Psoas muscle (tissue), 7 donors: ENCODE measurements at regions not wholly inside any gene's neighbourhood (a gene's known extent, or its start where the extent isn't known, plus 50 kb on each side); places are given as distances from the start of the nearest gene placed in this dataset.
"Not testable (repeated sequence)": the region's sequence is repeated elsewhere in the genome, so short reads cannot be mapped to it uniquely, and the experiment has no call there.

Source experiments
- ATAC-seq, 4 donors: fragments of 200-7000 bp; cut with Tn5 transposase; one replicate each; pipeline ENCODE4 v1.9.1; 2020; ENCODE audit warnings: moderate library complexity in 3 of 4, mild to moderate bottlenecking in 2 of 4
- DNase-seq, 2 donors: peaks; one replicate each; pipeline ENCODE4 v3.0.0-alpha.2; 2020
- H3K27ac ChIP-seq: fragments of 200-600 bp; one replicate; pipeline ENCODE4 v1.8.0; 2022
- H3K27me3 ChIP-seq, 3 donors: fragments of 200-600 bp in 1 of 3; one replicate each; pipeline versions ENCODE4 v1.6.1 to v1.8.0; 2013 to 2022; ENCODE audit warnings: low read length in 2 of 3, mild to moderate bottlenecking in 2 of 3, moderate library complexity in 1 of 3; ENCODE audit not compliant: insufficient read depth in 3 of 3
- H3K36me3 ChIP-seq, 2 donors: fragments of 200-600 bp in 1 of 2; one replicate each; pipeline versions ENCODE4 v1.6.1 to v1.8.0; 2013 to 2022; ENCODE audit warnings: low read depth in 1 of 2, mild to moderate bottlenecking in 1 of 2, moderate library complexity in 1 of 2; ENCODE audit not compliant: insufficient read depth in 1 of 2
- H3K4me1 ChIP-seq: fragments of 200-600 bp; one replicate; pipeline ENCODE4 v1.8.0; 2022
- H3K4me3 ChIP-seq: fragments of 200-600 bp; one replicate; pipeline ENCODE4 v1.8.0; 2022; ENCODE audit warnings: mild to moderate bottlenecking
- H3K9me3 ChIP-seq: fragments of 200-600 bp; one replicate; pipeline ENCODE4 v1.8.0; 2022
- CTCF ChIP-seq: fragments of 200-600 bp; IDR thresholded peaks from one replicate; pipeline ENCODE4 v1.8.0; 2022; ENCODE audit warnings: antibody characterized with exemption
- WGBS, 3 donors: extraction: QIAGEN DNeasy Blood & Tissue Kit; methylation state at CpG; one replicate each; pipeline versions ENCODE4 v1.1.6 to v1.1.7; 2013; 5-methylcytosine and 5-hydroxymethylcytosine counted together
- intact Hi-C, 2 donors: fragments of 100-400 bp; cut with DNase I; formaldehyde crosslinking; loops; one replicate each; pipeline versions ENCODE4 v1.11.0 to v1.14.2; 2022
- donor health status: healthy with polysubstance abuse.
- donor health status: DM: no; HTN: no; CAD: no; lungs with moderate emphysema.
- donor health status: Bipolar disorder and iron deficiency.
- donor health status: healthy.
- donor health status: DM: yes; HTN: yes; CAD: no.
- donor health status: DM: no; HTN: no; CAD: no.
- donor health status: DM: yes; HTN: yes; CAD: no.

DNA sequence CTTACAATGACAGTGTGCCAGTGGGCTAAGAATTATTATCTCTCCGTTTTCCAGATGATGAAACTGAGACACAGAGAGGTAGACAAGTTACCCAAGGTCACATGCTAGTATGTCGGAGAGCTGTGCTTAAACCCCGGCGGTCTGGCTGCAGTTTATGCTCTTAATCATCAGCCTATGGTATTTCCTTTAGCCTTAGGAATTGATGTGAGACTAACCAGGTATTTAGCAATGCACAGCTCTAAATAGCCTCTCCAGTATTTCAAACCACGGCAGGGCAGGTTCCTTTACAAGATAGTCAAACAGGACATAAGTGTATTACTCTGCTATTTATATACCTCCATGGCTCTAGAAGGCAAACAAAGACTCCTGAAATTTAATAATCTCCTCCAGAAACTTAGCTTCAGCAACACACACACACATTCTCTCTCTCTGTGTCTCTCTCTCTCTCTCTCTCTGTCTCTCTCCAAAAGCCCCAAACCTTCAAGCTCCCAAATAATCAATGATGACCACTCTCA lies 142.0 kb upstream of the ZNF217 start:
- intact Hi-C loops = loop anchor here in 1 of 2 donors (5.0 kb wide), 1 partner anchor 92 kb away; no protein-coding TSS in a partner anchor
- WGBS, 3 donors = 30 to 40% (median 33%) methylated on average over 5 of the region's 5 CpGs
- no peaks in the 10 kb centered on the region for H3K36me3 ChIP-seq
- peaks cover 12% of the 10 kb centered on the region for H3K4me1 ChIP-seq
- peaks cover 0 to 3% (median 0%) of the 10 kb centered on the region in 3 donors for H3K27me3 ChIP-seq
- no peak for DNase-seq
- H3K9me3 ChIP-seq = no peaks in the 10 kb centered on the region
- no peak overlapping the region for H3K27ac ChIP-seq
- H3K4me3 ChIP-seq = no peak overlapping the region
- no peak for TF ChIP-seq CTCF
- ATAC-seq = peak in 3 of 4 donors; percentile 31 to 71 (median 52)

GRCh38 chr20:53734006-53734688 lies 140.5 kb upstream of the ZNF217 start:
- intact Hi-C loops = no loop called here
- 71 to 85% (median 84%) methylated on average over 7 of the region's 7 CpGs for WGBS, 3 donors
- no peak for DNase-seq
- TF ChIP-seq CTCF = no peak
- peaks cover 0 to 3% (median 0%) of the 10 kb centered on the region in 3 donors for H3K27me3 ChIP-seq
- no peak for ATAC-seq
- no peak overlapping the region for H3K4me3 ChIP-seq
- H3K27ac ChIP-seq = no peak overlapping the region
- peaks cover 11% of the 10 kb centered on the region for H3K4me1 ChIP-seq
- H3K9me3 ChIP-seq = no peaks in the 10 kb centered on the region
- no peaks in the 10 kb centered on the region for H3K36me3 ChIP-seq

DNA sequence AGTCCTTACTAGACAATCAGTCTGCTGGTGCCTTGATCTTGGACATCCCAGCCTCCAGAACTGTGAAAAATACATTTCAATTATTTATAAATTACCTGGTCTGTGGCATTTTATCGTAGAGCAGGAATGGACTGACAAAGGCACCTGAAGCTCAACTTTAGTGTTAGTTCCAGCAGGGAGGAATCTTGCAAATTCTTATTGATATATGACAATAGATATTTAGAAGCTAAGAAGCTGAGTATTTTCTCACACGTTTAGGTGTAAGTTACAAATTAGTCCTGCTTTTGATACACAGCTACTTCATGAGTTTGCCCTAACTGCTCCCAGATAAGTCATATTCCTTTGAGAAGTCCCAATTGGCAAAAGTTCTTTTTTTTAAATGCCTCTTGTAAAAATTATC lies 138.0 kb upstream of the ZNF217 start:
- H3K27ac ChIP-seq = no peak overlapping the region
- H3K27me3 ChIP-seq = no peaks in the 10 kb centered on the region
- no peak for TF ChIP-seq CTCF
- no peaks in the 10 kb centered on the region for H3K4me1 ChIP-seq
- ATAC-seq (no peak), DNase-seq (no peak)
- intact Hi-C loops = no loop called here
- H3K9me3 ChIP-seq = no peaks in the 10 kb centered on the region
- WGBS, 3 donors = 70 to 72% (median 72%) methylated on average over 2 of the region's 2 CpGs
- H3K4me3 ChIP-seq = no peak overlapping the region
- no peaks in the 10 kb centered on the region for H3K36me3 ChIP-seq

DNA sequence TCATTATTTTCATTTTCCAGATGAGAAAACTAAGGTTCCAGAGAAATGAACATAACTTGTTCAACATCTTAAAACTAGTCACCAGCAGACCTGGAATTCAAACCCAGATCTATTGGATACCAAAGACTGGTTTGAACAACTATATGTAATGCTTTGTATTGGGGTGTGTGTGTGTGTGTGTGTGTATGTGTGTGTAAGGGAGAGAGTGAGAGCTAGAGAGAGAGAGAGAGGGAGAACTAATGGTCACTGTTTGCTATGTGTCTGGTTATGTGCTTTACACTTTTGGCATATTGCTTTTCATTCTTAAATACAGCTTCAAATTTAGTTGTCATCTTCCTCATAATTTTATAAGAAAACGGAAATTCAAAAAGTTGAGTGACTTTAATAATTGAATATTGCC lies 134.7 kb upstream of the ZNF217 start:
- ATAC-seq (no peak), DNase-seq (no peak)
- 90 to 96% (median 93%) methylated on average over 1 of the region's 1 CpG for WGBS, 3 donors
- H3K9me3 ChIP-seq = no peaks in the 10 kb centered on the region
- intact Hi-C loops = no loop called here
- no peak overlapping the region for H3K27ac ChIP-seq
- H3K4me3 ChIP-seq = no peak overlapping the region
- TF ChIP-seq CTCF = no peak
- no peaks in the 10 kb centered on the region for H3K36me3 ChIP-seq
- H3K27me3 ChIP-seq = no peaks in the 10 kb centered on the region
- H3K4me1 ChIP-seq = no peaks in the 10 kb centered on the region

- ATAC-seq, DNase-seq, H3K27me3 ChIP-seq, H3K4me3 ChIP-seq, intact Hi-C loops, H3K9me3 ChIP-seq, H3K4me1 ChIP-seq, H3K36me3 ChIP-seq, H3K27ac ChIP-seq: not testable (repeated sequence)
- 91 to 100% (median 96%) methylated on average over 4 of the region's 4 CpGs for WGBS, 3 donors
Observed at GRCh38 chr20:53727239-53727638, 133.6 kb upstream of the ZNF217 start.
